Tibial nerve (tissue), 4 donors: ENCODE measurements at regions not wholly inside any gene's neighbourhood (a gene's known extent, or its start where the extent isn't known, plus 50 kb on each side); places are given as distances from the start of the nearest gene placed in this dataset.

Experiments used
- DNase-seq, 2 donors: peaks; one replicate each; pipeline ENCODE4 v3.0.0-alpha.2; 2019; ENCODE audit warnings: low spot score in 2 of 2
- H3K27ac ChIP-seq, 4 donors: fragments of 200-600 bp; sonication (generic) in 3 of 4; one replicate each; pipeline ENCODE4 v1.5.1; 2017 to 2019; ENCODE audit warnings: mild to moderate bottlenecking in 1 of 4
- H3K27me3 ChIP-seq, 2 donors: fragments of 200-600 bp; sonication (generic) in 1 of 2; one replicate each; pipeline versions ENCODE4 v1.5.1 to v1.6.0; 2017 to 2019
- H3K36me3 ChIP-seq, 3 donors: fragments of 200-600 bp; sonication (generic); one replicate each; pipeline ENCODE4 v1.5.1; 2018 to 2019
- H3K4me1 ChIP-seq, 4 donors: fragments of 200-600 bp; sonication (generic) in 3 of 4; one replicate each; pipeline ENCODE4 v1.5.1; 2017 to 2019
- H3K4me3 ChIP-seq, 4 donors: fragments of 200-600 bp; sonication (generic) in 3 of 4; one replicate each; pipeline ENCODE4 v1.5.1; 2017 to 2019; ENCODE audit warnings: mild to moderate bottlenecking in 1 of 4, moderate library complexity in 1 of 4
- H3K9me3 ChIP-seq, 4 donors: fragments of 200-600 bp; sonication (generic) in 3 of 4; one replicate each; pipeline ENCODE4 v1.5.1; 2017 to 2019
- CTCF ChIP-seq, 5 experiments: fragments of 200-600 bp in 3 of 5; fragments of 450-650 bp in 2 of 5; sonication (generic) in 3 of 5; IDR thresholded peaks; one replicate each; pipeline ENCODE4 v1.5.1; 2016 to 2019; ENCODE audit warnings: antibody characterized with exemption in 5 of 5, mild to moderate bottlenecking in 3 of 5, moderate library complexity in 2 of 5
- EP300 ChIP-seq, 2 donors: sonication (generic); formaldehyde crosslinking; IDR thresholded peaks; one replicate each; pipeline ENCODE4 v1.6.1; 2017; ENCODE audit warnings: antibody characterized with exemption in 2 of 2, mild to moderate bottlenecking in 1 of 2
- POLR2A ChIP-seq, 2 donors: fragments of 450-650 bp; IDR thresholded peaks; one replicate each; pipeline ENCODE4 v1.6.1; 2017; ENCODE audit warnings: antibody characterized with exemption in 2 of 2, mild to moderate bottlenecking in 2 of 2, moderate library complexity in 2 of 2
- WGBS, 2 donors: methylation state at CpG; one replicate each; pipeline ENCODE4 v1.1.5; 2018; 5-methylcytosine and 5-hydroxymethylcytosine counted together

DNA sequence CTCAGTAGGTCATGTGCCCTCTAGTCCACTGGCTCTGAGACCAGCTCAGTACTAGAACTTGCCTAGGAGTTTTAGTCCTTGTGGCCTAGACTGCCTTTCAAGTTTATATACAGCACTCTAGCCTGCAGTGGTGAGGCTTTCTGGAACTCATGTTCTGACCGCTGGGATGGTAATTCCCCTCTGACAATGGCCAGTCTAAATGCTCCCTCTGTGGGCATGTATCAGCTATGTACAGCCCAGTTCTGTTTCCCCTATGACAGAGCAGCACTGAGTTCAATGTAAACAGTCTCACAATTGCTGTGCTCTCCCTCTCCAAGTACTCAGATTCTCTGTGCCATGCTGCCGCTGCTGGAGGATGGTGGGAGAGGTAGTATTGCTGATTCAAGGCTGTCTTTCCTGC is 68.6 kb upstream of the SLC27A6 start:
- WGBS, 2 donors = 69 to 71% methylated on average over 2 of the region's 2 CpGs

DNA sequence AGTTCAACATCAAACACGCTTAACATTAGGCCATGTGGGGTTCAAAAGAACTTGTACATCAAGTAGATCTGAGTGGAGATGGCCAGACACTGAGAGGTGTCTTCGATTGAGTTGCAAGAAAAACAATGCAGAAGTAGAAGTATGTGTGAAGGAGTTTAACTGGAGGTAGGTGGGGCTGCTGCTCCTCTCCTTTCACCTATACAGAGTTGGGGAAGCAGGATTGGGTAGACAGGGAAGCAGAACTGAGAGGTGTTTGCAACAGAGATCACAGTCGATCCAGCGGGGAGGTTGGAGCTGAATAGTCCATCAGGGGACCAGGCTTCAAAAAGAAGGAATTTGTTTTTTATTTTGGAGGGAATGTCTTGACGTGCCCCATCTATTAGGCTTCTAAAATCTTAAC is 61.7 kb upstream of the SLC27A6 start:
- Histone ChIP-seq H3K4me1 (no peaks in the 10 kb centered on the region), H3K4me3 (no peak overlapping the region), H3K9me3 (no peaks in the 10 kb centered on the region), H3K36me3 (no peaks in the 10 kb centered on the region), H3K27me3 (no peaks in the 10 kb centered on the region), H3K27ac (no peak overlapping the region)
- WGBS, 2 donors = 80 to 84% methylated on average over 5 of the region's 5 CpGs
- no peak for TF ChIP-seq POLR2A (IDR thresholded peaks at IDR 0.05)
- no peak for TF ChIP-seq CTCF (IDR thresholded peaks at IDR 0.05)
- TF ChIP-seq EP300 (IDR thresholded peaks at IDR 0.05) = no peak
- no peak for DNase-seq

More for the DNA sequence above, 68.6 kb upstream of the SLC27A6 start:
- no peak overlapping the region for H3K4me3 ChIP-seq
- no peaks in the 10 kb centered on the region for H3K36me3 ChIP-seq
- H3K9me3 ChIP-seq = no peaks in the 10 kb centered on the region
- no peak for DNase-seq
- no peaks in the 10 kb centered on the region for H3K27me3 ChIP-seq
- TF ChIP-seq EP300 (IDR thresholded peaks at IDR 0.05) (no peak), POLR2A (IDR thresholded peaks at IDR 0.05) (no peak), CTCF (IDR thresholded peaks at IDR 0.05) (no peak)
- no peak overlapping the region for H3K27ac ChIP-seq
- no peaks in the 10 kb centered on the region for H3K4me1 ChIP-seq

DNA sequence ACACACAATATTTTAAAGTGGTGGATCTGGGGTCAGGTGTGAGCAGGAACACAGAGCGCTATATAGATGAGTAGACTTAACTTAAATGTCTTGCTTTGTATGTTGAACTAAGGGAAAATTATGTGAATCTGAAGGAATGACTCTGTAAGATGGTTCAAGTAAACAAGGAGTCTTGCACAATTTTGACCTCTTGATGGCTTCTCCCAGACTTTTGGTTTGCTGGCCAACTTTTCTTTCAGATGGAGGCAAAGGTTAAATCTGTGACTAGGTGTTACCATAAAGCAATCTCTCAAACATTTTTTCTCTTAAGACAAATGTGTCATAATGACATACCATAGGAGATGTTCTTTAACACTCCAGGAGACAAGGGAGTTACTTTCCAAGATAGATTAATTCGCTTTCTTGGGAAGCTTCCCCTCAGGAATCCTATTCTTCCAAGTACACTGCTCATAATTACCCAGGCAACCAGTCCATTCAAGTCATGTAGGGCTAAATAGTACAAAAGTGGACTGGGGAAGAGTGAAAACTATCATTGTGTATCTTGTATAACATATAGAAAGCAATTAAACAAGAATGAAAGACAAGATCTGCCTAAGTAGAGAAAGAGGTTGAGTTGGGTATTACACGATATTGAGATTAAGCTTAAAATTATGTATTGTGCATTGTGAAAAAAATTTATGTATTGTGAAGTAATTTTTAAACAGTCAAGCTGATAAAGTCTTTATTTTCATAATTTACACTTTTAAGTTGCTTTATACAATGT is 60.3 kb upstream of the SLC27A6 start:
- 63 to 72% methylated on average over 3 of the region's 3 CpGs for WGBS, 2 donors
- DNase-seq = no peak

DNA sequence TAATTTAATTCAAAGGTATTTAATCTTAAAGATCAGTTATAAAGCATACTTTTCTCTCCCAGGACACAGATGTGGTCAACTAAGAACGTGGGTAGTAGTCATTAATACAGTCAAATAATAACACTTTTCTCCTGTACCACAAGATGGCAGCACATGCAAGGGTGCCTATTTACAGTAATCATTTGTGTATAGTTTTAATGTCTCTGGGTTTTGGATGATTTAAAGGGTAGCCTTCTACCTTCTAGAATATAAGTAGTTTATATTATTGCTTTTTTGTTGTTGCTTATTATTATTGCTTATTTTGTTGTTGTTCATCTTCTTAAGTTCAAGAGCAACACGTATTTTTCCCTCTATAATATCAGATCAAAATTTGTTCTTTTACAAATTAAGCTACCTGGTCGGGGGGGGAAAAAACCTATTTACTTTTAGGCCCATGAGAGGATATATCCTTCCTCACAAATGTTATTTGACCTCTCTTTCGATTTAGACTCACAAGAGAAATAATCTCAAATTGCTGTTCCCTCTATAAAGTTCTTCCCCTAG is 59.6 kb upstream of the SLC27A6 start:
- peak in 1 of 2 donors; percentile 51 for DNase-seq
- no peaks in the 10 kb centered on the region for H3K27me3 ChIP-seq
- WGBS, 2 donors = 44 to 47% methylated on average over 4 of the region's 4 CpGs
- no peaks in the 10 kb centered on the region for H3K9me3 ChIP-seq
- H3K27ac ChIP-seq = no peak overlapping the region
- no peaks in the 10 kb centered on the region for H3K4me1 ChIP-seq
- no peak overlapping the region for H3K4me3 ChIP-seq
- H3K36me3 ChIP-seq = no peaks in the 10 kb centered on the region
- TF ChIP-seq CTCF (IDR thresholded peaks at IDR 0.05) (peak; percentile 53 to 79 (median 72)), POLR2A (IDR thresholded peaks at IDR 0.05) (no peak), EP300 (IDR thresholded peaks at IDR 0.05) (no peak)

More for the DNA sequence above, 60.3 kb upstream of the SLC27A6 start:
- no peak overlapping the region for H3K4me3 ChIP-seq
- H3K27ac ChIP-seq = no peak overlapping the region
- no peaks in the 10 kb centered on the region for H3K27me3 ChIP-seq
- H3K4me1 ChIP-seq = no peaks in the 10 kb centered on the region
- TF ChIP-seq POLR2A (IDR thresholded peaks at IDR 0.05) (no peak), EP300 (IDR thresholded peaks at IDR 0.05) (no peak), CTCF (IDR thresholded peaks at IDR 0.05) (no peak)
- no peaks in the 10 kb centered on the region for H3K9me3 ChIP-seq
- H3K36me3 ChIP-seq = no peaks in the 10 kb centered on the region

DNA sequence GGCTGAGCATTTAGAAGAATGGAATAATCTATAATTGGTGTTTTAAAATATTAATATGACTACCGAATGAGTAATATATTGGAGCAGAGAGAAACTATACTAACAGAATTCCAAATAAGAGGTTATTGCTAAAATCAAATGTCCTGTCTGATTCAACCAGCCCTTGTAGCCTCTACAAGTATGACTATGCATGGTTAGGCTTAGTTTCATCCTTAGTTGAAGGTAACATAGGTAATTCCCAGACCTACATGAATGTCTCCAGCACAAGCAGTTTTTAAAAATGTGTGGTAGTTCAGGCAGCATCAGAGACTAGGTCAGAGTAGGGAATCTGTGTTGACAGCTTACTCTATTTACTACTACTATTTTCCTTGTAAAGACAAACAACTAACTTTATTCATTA is 51.7 kb upstream of the SLC27A6 start:
- 88 to 95% methylated on average over 1 of the region's 1 CpG for WGBS, 2 donors

More for the DNA sequence above, 51.7 kb upstream of the SLC27A6 start:
- Histone ChIP-seq H3K4me1 (no peaks in the 10 kb centered on the region), H3K36me3 (no peaks in the 10 kb centered on the region), H3K27me3 (no peaks in the 10 kb centered on the region), H3K9me3 (no peaks in the 10 kb centered on the region), H3K27ac (no peak overlapping the region), H3K4me3 (no peak overlapping the region)
- no peak for DNase-seq
- TF ChIP-seq POLR2A (IDR thresholded peaks at IDR 0.05) (no peak), EP300 (IDR thresholded peaks at IDR 0.05) (no peak), CTCF (IDR thresholded peaks at IDR 0.05) (no peak)
